Endodermal cell (in vitro differentiated cells): ENCODE measurements at regions not wholly inside any gene's neighbourhood (a gene's known extent, or its start where the extent isn't known, plus 50 kb on each side); places are given as distances from the start of the nearest gene placed in this dataset.

Experiments used
- DNase-seq: peaks from one replicate; pipeline ENCODE4 v3.0.0-alpha.2; 2017
- H3K27ac ChIP-seq: 2 replicates; pipeline ENCODE4 v1.5.1; 2013; ENCODE audit warnings: mild to moderate bottlenecking, low read depth, low read length, moderate library complexity
- H3K27me3 ChIP-seq: 2 replicates; pipeline ENCODE4 v1.6.1; 2013; ENCODE audit warnings: mild to moderate bottlenecking, low read length, moderate library complexity; ENCODE audit not compliant: insufficient read depth, control insufficient read depth, poor library complexity, severe bottlenecking
- H3K36me3 ChIP-seq: 2 replicates; pipeline ENCODE4 v1.7.0; 2013; ENCODE audit warnings: mild to moderate bottlenecking, low read length, moderate library complexity; ENCODE audit not compliant: control insufficient read depth, insufficient read depth
- H3K4me1 ChIP-seq: one replicate; pipeline ENCODE4 v1.7.0; 2013; ENCODE audit warnings: low read length; ENCODE audit not compliant: control insufficient read depth, insufficient read depth
- H3K4me3 ChIP-seq: 2 replicates; pipeline ENCODE4 v1.5.1; 2013; ENCODE audit warnings: mild to moderate bottlenecking, low read length, moderate library complexity
- H3K9ac ChIP-seq: 2 replicates; pipeline ENCODE4 v1.6.1; 2013; ENCODE audit warnings: mild to moderate bottlenecking, low read length, moderate library complexity; ENCODE audit not compliant: poor library complexity, severe bottlenecking; ENCODE audit errors: extremely low read depth
- H3K9me3 ChIP-seq: 2 replicates; pipeline ENCODE4 v1.6.1; 2013; ENCODE audit warnings: mild to moderate bottlenecking, low read length, moderate library complexity; ENCODE audit not compliant: control insufficient read depth
- H3K27ac Mint-ChIP-seq: 2 replicates; pipeline ENCODE4 v1.8.0; 2020; ENCODE audit warnings: mixed read lengths
- H3K27me3 Mint-ChIP-seq: 2 replicates; pipeline ENCODE4 v1.8.0; 2021; ENCODE audit warnings: mild to moderate bottlenecking, mixed read lengths; ENCODE audit not compliant: insufficient read depth
- H3K36me3 Mint-ChIP-seq: 2 replicates; pipeline ENCODE4 v1.8.0; 2020; ENCODE audit warnings: low read depth, mixed read lengths
- H3K4me1 Mint-ChIP-seq: 2 replicates; pipeline ENCODE4 v1.8.0; 2020; ENCODE audit warnings: mixed read lengths
- H3K4me3 Mint-ChIP-seq: 2 replicates; pipeline ENCODE4 v1.8.0; 2020; ENCODE audit warnings: mild to moderate bottlenecking, moderate library complexity, mixed read lengths
- H3K9me3 Mint-ChIP-seq: 2 replicates; pipeline ENCODE4 v1.8.0; 2020; ENCODE audit warnings: mild to moderate bottlenecking, mixed read lengths
- WGBS, 2 experiments: methylation state at CpG; one replicate each; pipeline versions ENCODE4 v1.1.5 to v1.1.7; 2013; ENCODE audit warnings: missing lambda C conversion rate in 2 of 2, mixed read lengths in 1 of 2; ENCODE audit not compliant: insufficient coverage in 1 of 2, insufficient read length in 1 of 2; 5-methylcytosine and 5-hydroxymethylcytosine counted together
- TF ChIP-seq, protein P1 (sequence below): fragments of 200-600 bp; sonication (generic); conservative IDR thresholded peaks from 2 replicates; pipeline ENCODE4 v1.5.0; 2021; ENCODE audit warnings: antibody characterized with exemption, mild to moderate bottlenecking

DNA sequence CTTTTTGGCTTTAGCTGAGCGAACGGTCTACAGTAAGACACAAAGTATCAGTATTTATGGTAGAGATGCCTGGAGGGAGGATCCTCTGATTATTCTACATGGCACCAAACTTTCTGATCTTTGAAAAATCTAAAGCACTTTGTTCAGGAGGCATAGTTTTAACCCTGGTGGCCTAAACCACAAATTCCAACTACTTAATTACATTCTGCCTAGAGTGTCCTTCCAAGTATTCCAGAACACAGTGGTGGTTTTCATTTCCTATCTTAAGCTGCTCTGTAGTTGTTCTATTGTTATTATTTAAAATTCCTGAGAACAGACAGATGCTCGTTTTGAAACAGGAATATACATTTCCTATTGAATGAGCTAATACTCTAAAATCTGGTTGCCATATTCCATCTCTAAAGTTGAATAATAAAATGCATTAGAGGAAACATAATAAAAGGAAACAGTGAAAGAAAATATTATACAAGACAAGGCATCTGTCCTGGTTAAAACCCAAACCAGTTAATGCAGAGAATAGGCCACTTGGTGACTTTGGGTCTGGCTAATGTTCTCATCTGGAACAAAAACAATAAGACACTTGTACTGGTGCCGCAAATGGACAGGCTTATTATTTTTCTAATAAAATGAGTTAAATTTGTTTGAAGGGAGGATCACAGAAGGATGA, 657.4 kb downstream of the SPRY1 start:
- no peak overlapping the region for H3K9ac ChIP-seq
- DNase-seq: no peak
- no peaks in the 10 kb centered on the region for H3K36me3 ChIP-seq
- no peak overlapping the region for H3K4me3 Mint-ChIP-seq
- no peaks in the 10 kb centered on the region for H3K4me1 ChIP-seq
- no peaks in the 10 kb centered on the region for H3K36me3 Mint-ChIP-seq
- no peak overlapping the region for H3K27ac Mint-ChIP-seq
- H3K27me3 Mint-ChIP-seq: no peaks in the 10 kb centered on the region
- H3K9me3 ChIP-seq: peaks cover 7% of the 10 kb centered on the region
- 98% methylated on average over 4 of the region's 4 CpGs; no CpG with 5 or more reads in 1 of the 2 experiments for WGBS, 2 experiments
- no peaks in the 10 kb centered on the region for H3K27me3 ChIP-seq
- no peaks in the 10 kb centered on the region for H3K9me3 Mint-ChIP-seq
- no peaks in the 10 kb centered on the region for H3K4me1 Mint-ChIP-seq
- TF ChIP-seq, protein P1, sequence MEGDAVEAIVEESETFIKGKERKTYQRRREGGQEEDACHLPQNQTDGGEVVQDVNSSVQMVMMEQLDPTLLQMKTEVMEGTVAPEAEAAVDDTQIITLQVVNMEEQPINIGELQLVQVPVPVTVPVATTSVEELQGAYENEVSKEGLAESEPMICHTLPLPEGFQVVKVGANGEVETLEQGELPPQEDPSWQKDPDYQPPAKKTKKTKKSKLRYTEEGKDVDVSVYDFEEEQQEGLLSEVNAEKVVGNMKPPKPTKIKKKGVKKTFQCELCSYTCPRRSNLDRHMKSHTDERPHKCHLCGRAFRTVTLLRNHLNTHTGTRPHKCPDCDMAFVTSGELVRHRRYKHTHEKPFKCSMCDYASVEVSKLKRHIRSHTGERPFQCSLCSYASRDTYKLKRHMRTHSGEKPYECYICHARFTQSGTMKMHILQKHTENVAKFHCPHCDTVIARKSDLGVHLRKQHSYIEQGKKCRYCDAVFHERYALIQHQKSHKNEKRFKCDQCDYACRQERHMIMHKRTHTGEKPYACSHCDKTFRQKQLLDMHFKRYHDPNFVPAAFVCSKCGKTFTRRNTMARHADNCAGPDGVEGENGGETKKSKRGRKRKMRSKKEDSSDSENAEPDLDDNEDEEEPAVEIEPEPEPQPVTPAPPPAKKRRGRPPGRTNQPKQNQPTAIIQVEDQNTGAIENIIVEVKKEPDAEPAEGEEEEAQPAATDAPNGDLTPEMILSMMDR: no peak
- no peak overlapping the region for H3K27ac ChIP-seq
- H3K4me3 ChIP-seq: no peak overlapping the region

DNA sequence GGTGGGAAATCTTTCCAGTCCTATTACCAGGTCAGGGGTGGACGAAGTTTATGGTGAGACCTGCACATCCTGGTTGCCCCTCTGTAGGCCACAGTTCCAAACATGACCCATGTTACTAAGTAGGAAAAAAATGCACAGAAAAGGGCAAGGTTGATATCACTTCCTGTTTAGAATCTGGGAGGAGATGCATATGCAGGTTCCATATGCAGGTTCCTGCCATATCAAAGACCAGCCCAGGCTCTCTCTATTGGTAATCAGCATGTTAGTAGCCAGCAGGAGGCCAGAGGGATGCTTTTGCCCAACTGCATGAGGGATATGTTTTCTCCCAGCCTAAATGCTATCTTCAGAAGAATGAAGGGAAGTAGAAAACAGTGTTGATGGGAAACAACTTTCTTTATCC, 657.2 kb downstream of the ANKRD50 start:
- Mint-ChIP-seq H3K4me1 (no peaks in the 10 kb centered on the region), H3K9me3 (no peaks in the 10 kb centered on the region), H3K27me3 (no peaks in the 10 kb centered on the region), H3K36me3 (no peaks in the 10 kb centered on the region), H3K27ac (no peak overlapping the region), H3K4me3 (no peak overlapping the region)
- H3K9ac ChIP-seq: no peak overlapping the region
- no peaks in the 10 kb centered on the region for H3K36me3 ChIP-seq
- H3K9me3 ChIP-seq: peaks cover 7% of the 10 kb centered on the region
- TF ChIP-seq, protein P1: no peak
- no peak overlapping the region for H3K4me3 ChIP-seq
- no peak for DNase-seq
- H3K27ac ChIP-seq: no peak overlapping the region
- no peaks in the 10 kb centered on the region for H3K4me1 ChIP-seq
- 90 to 100% methylated on average over 1 of the region's 1 CpG for WGBS, 2 experiments
- H3K27me3 ChIP-seq: no peaks in the 10 kb centered on the region

DNA sequence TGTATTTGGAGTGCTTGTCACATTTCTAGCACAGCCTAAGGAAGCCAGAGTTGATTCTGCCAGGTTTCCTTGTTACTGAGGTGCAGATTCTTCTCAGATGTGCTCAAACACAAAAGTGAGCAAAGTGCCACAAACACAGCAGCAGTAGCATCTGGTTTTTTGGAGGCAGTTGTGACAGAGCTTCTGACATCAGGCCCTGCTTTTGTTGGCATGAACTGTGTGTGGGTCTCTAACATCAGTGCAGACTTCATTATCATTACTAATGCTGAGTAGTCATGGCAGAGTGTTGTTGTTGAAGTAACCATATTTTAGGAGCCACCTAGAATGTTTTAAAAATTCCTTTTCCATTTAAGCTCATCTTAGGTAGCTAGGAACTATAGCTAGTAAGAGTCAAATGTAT, 656.6 kb downstream of the ANKRD50 start:
- H3K36me3 ChIP-seq: no peaks in the 10 kb centered on the region
- peaks cover 7% of the 10 kb centered on the region for H3K9me3 ChIP-seq
- Mint-ChIP-seq H3K27me3 (no peaks in the 10 kb centered on the region), H3K4me1 (no peaks in the 10 kb centered on the region), H3K27ac (no peak overlapping the region), H3K9me3 (no peaks in the 10 kb centered on the region), H3K4me3 (no peak overlapping the region), H3K36me3 (no peaks in the 10 kb centered on the region)
- H3K9ac ChIP-seq: no peak overlapping the region
- no peaks in the 10 kb centered on the region for H3K27me3 ChIP-seq
- H3K4me3 ChIP-seq: no peak overlapping the region
- H3K27ac ChIP-seq: no peak overlapping the region
- no peaks in the 10 kb centered on the region for H3K4me1 ChIP-seq
- DNase-seq: no peak
- TF ChIP-seq, protein P1: no peak
